K562 (cell line): ENCODE measurements at regions not wholly inside any gene's neighbourhood (a gene's known extent, or its start where the extent isn't known, plus 50 kb on each side); places are given as distances from the start of the nearest gene placed in this dataset.

ENCODE experiments used
- CREB1 ChIP-seq, 2 experiments: sonication (generic) in 1 of 2; formaldehyde crosslinking in 1 of 2; IDR thresholded peaks; 2 replicates each; pipeline versions ENCODE4 v1.6.1 to v1.8.0; 2012 to 2022; ENCODE audit warnings: inconsistent platforms in 1 of 2, mild to moderate bottlenecking in 1 of 2, missing genetic modification reagents in 1 of 2, moderate library complexity in 1 of 2
- CREBBP ChIP-seq: IDR thresholded peaks from one replicate; pipeline ENCODE4 v1.6.1; 2012; ENCODE audit warnings: low read depth, mild to moderate bottlenecking, control low read depth, inconsistent platforms, low read length
- GTF2E2 ChIP-seq: fragments of 200-800 bp; sonication (Bioruptor generic); IDR thresholded peaks from 2 replicates; pipeline ENCODE4 v1.6.1; 2016; ENCODE audit warnings: missing genetic modification characterization, missing compliant biosample characterization
- HDAC8 ChIP-seq: fragments of 450-650 bp; IDR thresholded peaks from 2 replicates; pipeline ENCODE4 v1.6.1; 2016; ENCODE audit warnings: mild to moderate bottlenecking, missing genetic modification characterization, moderate library complexity, missing compliant biosample characterization
- KLF10 ChIP-seq: fragments of 250-450 bp; sonication (Bioruptor Pico); IDR thresholded peaks from 2 replicates; pipeline ENCODE4 v1.6.1; 2021; ENCODE audit warnings: matching md5 sums
- MITF ChIP-seq: IDR thresholded peaks from 2 replicates; pipeline ENCODE4 v1.6.1; 2014; ENCODE audit warnings: antibody characterized with exemption
- NCOA1 ChIP-seq: fragments of 450-650 bp; IDR thresholded peaks from 2 replicates; pipeline ENCODE4 v1.6.1; 2016; ENCODE audit warnings: low read depth
- NR3C1 ChIP-seq: sonication (generic); formaldehyde crosslinking; IDR thresholded peaks from 2 replicates; pipeline ENCODE4 v1.8.1; 2022; ENCODE audit warnings: missing genetic modification reagents
- NR4A1 ChIP-seq, 2 experiments: fragments of 250-450 bp in 1 of 2; fragments of 450-650 bp in 1 of 2; sonication (Bioruptor Pico) in 1 of 2; IDR thresholded peaks; 2 replicates each; pipeline versions ENCODE4 v1.4.0 to v1.6.1; 2016 to 2020; ENCODE audit warnings: mild to moderate bottlenecking in 2 of 2, missing compliant biosample characterization in 1 of 2, missing genetic modification characterization in 1 of 2, moderate library complexity in 1 of 2
- PCBP2 ChIP-seq: fragments of 200-400 bp; formaldehyde crosslinking; IDR thresholded peaks from 2 replicates; pipeline ENCODE4 v1.6.1; 2018; ENCODE audit warnings: low read length, low read depth, mild to moderate bottlenecking, moderate library complexity; ENCODE audit not compliant: poor library complexity, severe bottlenecking
- POLR2B ChIP-seq: fragments of 450-650 bp; IDR thresholded peaks from 2 replicates; pipeline ENCODE4 v1.6.1; 2018; ENCODE audit warnings: low read depth; ENCODE audit not compliant: partially characterized antibody
- POLR2H ChIP-seq: IDR thresholded peaks from 2 replicates; pipeline ENCODE4 v1.6.1; 2016; ENCODE audit warnings: missing genetic modification characterization, low read depth, mild to moderate bottlenecking, control low read depth, missing compliant biosample characterization, moderate library complexity
- RAD51 ChIP-seq: fragments of 450-650 bp; IDR thresholded peaks from 2 replicates; pipeline ENCODE4 v1.7.1; 2016; ENCODE audit warnings: low read depth, mild to moderate bottlenecking, borderline replicate concordance
- RCOR1 ChIP-seq, 2 experiments: IDR thresholded peaks; 2 replicates each; pipeline ENCODE4 v1.6.1; 2012; ENCODE audit warnings: low read depth in 2 of 2, low read length in 2 of 2, borderline replicate concordance in 1 of 2, improper control_type of control experiment in 1 of 2
- SRSF3 ChIP-seq: fragments of 200-400 bp; formaldehyde crosslinking; IDR thresholded peaks from 2 replicates; pipeline ENCODE4 v1.6.1; 2016; ENCODE audit warnings: mild to moderate bottlenecking, low read length, moderate library complexity; ENCODE audit not compliant: insufficient read depth
- ZFP1 ChIP-seq: fragments of 450-650 bp; formaldehyde crosslinking; IDR thresholded peaks from 2 replicates; pipeline ENCODE4 v1.4.0; 2020; ENCODE audit warnings: mild to moderate bottlenecking, mixed read lengths
- ZNF75A ChIP-seq: fragments of 450-650 bp; formaldehyde crosslinking; IDR thresholded peaks from 2 replicates; pipeline ENCODE4 v1.4.0; 2020; ENCODE audit warnings: mild to moderate bottlenecking
- TF ChIP-seq, protein P1 (sequence below): fragments of 200-800 bp; sonication (Bioruptor generic); IDR thresholded peaks from 2 replicates; pipeline ENCODE4 v1.6.1; 2016; ENCODE audit warnings: missing genetic modification characterization, missing compliant biosample characterization
- TF ChIP-seq, protein P2 (sequence below): sonication (generic); formaldehyde crosslinking; IDR thresholded peaks from 2 replicates; pipeline ENCODE4 v1.8.0; 2023; ENCODE audit warnings: mild to moderate bottlenecking, missing genetic modification reagents

DNA sequence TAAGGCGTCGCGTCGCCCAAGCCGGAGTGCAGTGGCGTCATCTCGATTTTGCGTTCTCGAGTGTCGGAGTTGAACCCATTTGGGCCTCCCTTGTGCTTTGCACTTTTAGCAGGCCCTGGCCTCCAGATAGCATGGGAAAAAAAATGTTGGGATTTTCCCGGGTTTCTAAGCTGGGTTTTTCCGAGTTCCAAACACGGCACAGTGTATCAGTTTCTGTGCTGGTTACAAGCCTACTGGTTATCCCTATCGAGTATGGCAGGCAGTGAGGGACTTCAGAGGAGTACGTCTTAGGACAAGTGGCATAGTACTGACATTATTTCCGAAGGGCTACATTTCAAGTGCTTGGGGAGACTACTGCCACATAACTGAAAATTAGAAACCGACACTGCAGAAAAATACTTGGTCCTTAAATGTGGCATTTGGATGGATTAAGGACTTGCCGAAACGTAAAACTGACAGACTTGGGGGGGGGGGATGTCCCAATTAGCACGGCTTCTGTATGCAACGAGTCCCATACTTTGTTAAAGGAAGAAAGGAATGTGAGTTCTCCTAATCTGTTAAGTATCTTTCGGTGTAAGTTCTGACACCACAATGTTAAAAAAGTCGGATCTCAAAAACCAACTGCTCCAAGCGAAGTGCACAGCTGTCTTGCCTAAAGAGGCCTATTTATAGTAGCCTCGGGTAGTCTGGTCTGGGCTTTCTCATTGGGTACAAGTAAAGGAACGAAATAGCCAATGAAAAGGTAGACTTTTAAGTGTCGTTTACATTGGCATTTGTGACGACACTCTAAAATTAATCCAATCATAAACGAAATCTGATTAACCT, 70.2 kb downstream of the HFE start (continued):
- TF ChIP-seq, protein P1, sequence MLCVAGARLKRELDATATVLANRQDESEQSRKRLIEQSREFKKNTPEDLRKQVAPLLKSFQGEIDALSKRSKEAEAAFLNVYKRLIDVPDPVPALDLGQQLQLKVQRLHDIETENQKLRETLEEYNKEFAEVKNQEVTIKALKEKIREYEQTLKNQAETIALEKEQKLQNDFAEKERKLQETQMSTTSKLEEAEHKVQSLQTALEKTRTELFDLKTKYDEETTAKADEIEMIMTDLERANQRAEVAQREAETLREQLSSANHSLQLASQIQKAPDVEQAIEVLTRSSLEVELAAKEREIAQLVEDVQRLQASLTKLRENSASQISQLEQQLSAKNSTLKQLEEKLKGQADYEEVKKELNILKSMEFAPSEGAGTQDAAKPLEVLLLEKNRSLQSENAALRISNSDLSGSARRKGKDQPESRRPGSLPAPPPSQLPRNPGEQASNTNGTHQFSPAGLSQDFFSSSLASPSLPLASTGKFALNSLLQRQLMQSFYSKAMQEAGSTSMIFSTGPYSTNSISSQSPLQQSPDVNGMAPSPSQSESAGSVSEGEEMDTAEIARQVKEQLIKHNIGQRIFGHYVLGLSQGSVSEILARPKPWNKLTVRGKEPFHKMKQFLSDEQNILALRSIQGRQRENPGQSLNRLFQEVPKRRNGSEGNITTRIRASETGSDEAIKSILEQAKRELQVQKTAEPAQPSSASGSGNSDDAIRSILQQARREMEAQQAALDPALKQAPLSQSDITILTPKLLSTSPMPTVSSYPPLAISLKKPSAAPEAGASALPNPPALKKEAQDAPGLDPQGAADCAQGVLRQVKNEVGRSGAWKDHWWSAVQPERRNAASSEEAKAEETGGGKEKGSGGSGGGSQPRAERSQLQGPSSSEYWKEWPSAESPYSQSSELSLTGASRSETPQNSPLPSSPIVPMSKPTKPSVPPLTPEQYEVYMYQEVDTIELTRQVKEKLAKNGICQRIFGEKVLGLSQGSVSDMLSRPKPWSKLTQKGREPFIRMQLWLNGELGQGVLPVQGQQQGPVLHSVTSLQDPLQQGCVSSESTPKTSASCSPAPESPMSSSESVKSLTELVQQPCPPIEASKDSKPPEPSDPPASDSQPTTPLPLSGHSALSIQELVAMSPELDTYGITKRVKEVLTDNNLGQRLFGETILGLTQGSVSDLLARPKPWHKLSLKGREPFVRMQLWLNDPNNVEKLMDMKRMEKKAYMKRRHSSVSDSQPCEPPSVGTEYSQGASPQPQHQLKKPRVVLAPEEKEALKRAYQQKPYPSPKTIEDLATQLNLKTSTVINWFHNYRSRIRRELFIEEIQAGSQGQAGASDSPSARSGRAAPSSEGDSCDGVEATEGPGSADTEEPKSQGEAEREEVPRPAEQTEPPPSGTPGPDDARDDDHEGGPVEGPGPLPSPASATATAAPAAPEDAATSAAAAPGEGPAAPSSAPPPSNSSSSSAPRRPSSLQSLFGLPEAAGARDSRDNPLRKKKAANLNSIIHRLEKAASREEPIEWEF (CRISPR knock-in tag) = no peak
- peak; percentile 96 for TF ChIP-seq POLR2B
- TF ChIP-seq ZNF75A (CRISPR knock-in tag) = 0 out of 2 replicates have a peak, but pooled peaks have one; percentile 52
- no peak for TF ChIP-seq CREBBP
- TF ChIP-seq GTF2E2 (tag) = no peak
- TF ChIP-seq PCBP2 = no peak
- TF ChIP-seq MITF = 0 out of 2 replicates have a peak, but pooled peaks have one; percentile 28
- TF ChIP-seq KLF10 = peak; percentile 95
- no peak for TF ChIP-seq SRSF3
- peak; percentile 73; the same call in 1 of the 2 replicates for TF ChIP-seq ZFP1
- TF ChIP-seq NR4A1 (CRISPR knock-in tag; IDR thresholded peaks at IDR 0.05) = no peak; the same call in 1 of the 2 replicates
- no peak for TF ChIP-seq NR4A1 (tag; IDR thresholded peaks at IDR 0.05)
- TF ChIP-seq RAD51 = peak; percentile 24
- peak in 1 of 2 experiments; percentile 7; a peak in 1 of 4 replicates for TF ChIP-seq RCOR1 (IDR thresholded peaks at IDR 0.05; ENCODE audit: borderline replicate concordance in 1 of 2, low read depth in 2 of 2, low read length in 2 of 2)
- TF ChIP-seq CREB1 (IDR thresholded peaks at IDR 0.05) = peak; percentile 13; the same call in 1 of the 2 replicates
- peak; percentile 58; the same call in 1 of the 2 replicates for TF ChIP-seq CREB1 (CRISPR knock-in tag; IDR thresholded peaks at IDR 0.05)
- peak; percentile 98 for TF ChIP-seq POLR2H (tag)
- TF ChIP-seq NCOA1 = 0 out of 2 replicates have a peak, but pooled peaks have one; percentile 16
- TF ChIP-seq HDAC8 (tag) = peak; percentile 25; the same call in 1 of the 2 replicates
- no peak for TF ChIP-seq NR3C1 (CRISPR knock-in tag)
- TF ChIP-seq, protein P2, sequence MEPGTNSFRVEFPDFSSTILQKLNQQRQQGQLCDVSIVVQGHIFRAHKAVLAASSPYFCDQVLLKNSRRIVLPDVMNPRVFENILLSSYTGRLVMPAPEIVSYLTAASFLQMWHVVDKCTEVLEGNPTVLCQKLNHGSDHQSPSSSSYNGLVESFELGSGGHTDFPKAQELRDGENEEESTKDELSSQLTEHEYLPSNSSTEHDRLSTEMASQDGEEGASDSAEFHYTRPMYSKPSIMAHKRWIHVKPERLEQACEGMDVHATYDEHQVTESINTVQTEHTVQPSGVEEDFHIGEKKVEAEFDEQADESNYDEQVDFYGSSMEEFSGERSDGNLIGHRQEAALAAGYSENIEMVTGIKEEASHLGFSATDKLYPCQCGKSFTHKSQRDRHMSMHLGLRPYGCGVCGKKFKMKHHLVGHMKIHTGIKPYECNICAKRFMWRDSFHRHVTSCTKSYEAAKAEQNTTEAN (CRISPR knock-in tag) = no peak
